Urothelium cell line (cell line): ENCODE measurements at regions not wholly inside any gene's neighbourhood (a gene's known extent, or its start where the extent isn't known, plus 50 kb on each side); places are given as distances from the start of the nearest gene placed in this dataset.

ENCODE experiments used
- DNase-seq: peaks from one replicate; pipeline ENCODE4 v3.0.0; 2011; ENCODE audit warnings: low spot score, mixed read lengths
- FAIRE-seq: peaks from 2 replicates; lab custom pipeline; 2011; peaks lifted over from hg19 to GRCh38; lab: Jason Lieb, UNC

- FAIRE-seq (no peak), DNase-seq (no peak)
Measured at GRCh38 chr4:52269761-52270160, 218.7 kb downstream of the SPATA18 start.

DNA sequence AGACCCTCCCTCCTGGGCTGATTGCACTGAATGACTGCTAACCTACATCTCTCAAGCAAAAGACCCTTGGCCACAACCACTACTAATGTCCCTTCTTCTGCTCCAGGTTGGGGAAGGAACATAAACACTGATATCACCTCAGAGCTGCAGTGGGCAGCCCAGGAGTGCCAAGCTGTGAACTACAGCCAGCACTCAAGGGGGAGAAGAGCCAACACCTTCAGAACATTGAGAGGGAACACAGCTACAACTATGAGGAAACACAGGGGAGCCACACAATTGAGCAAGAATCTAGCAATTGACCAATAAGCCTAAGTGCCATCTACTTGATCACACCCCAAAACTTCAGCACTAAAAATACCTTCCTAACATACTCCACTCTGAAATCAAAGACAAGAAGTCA, 222.8 kb downstream of the SPATA18 start:
- DNase-seq (no peak), FAIRE-seq (no peak)

- FAIRE-seq = no peak
- no peak for DNase-seq
Measured at GRCh38 chr4:52288212-52288855, 237.2 kb downstream of the SPATA18 start.

DNA sequence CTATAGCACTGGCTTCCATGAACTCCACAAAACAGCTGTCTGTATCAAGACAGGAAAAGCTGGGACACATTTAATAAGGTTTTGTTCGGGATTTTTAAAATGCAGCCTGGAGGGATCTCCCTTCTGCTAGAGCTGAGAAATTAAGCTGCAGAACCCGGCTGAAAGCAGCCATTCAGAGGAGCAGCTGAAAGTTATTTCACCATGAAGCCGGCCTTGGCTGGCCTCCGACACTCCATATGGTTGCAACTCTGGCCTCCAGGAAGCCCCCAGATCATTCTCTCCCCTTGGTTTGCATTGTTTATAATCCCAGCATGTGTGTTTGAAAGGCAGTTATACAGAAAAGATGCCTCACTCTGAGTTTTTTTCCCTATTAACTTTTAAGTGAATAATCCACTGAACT, 239.4 kb downstream of the SPATA18 start:
- FAIRE-seq = no peak
- DNase-seq = no peak

DNA sequence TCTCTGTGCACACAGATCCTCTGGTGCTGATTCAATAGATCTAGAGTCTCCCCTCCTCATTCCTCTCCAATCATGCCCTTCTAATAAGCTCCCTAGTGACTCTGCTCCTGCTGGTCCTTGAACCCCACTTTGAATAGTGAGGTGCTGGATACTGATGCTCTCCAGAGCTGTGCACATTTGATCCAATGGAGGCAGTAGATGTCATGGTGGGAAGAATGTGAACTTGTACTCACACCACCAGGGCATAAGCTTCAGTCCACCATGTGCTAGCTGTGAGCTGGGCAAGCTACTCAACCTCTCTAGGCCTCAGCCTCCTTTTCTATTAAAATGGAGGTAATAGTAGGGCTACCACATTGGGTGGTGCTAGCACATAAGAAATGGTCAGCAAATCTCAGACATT, 241.1 kb downstream of the SPATA18 start:
- no peak for DNase-seq
- peak; percentile 13 for FAIRE-seq

DNA sequence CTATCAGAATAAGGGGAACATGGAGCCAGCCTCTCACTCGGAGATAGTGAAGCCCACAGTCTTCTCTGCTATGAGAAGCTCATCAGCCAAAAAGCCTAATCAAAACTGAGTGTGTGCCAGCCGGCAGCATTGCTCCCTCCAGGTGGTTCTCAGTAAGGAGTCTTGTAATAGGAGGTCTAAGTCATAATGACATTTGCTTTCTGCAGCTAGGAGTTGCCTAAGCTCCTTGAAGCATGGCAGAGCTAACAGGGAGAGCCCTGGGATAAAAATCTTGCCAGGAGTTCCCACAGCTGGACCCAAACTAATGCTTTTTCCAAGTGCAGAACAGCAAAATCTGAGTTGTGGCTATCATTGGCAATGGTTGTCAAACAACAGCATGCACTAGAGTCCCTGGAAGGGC, 245.2 kb downstream of the SPATA18 start:
- no peak for DNase-seq
- no peak for FAIRE-seq

- DNase-seq (no peak), FAIRE-seq (no peak)
Measured at GRCh38 chr4:52298444-52298843, 247.3 kb downstream of the SPATA18 start.

- DNase-seq = no peak
- FAIRE-seq = no peak
Measured at GRCh38 chr4:52299120-52299519, 248.0 kb downstream of the SPATA18 start.

DNA sequence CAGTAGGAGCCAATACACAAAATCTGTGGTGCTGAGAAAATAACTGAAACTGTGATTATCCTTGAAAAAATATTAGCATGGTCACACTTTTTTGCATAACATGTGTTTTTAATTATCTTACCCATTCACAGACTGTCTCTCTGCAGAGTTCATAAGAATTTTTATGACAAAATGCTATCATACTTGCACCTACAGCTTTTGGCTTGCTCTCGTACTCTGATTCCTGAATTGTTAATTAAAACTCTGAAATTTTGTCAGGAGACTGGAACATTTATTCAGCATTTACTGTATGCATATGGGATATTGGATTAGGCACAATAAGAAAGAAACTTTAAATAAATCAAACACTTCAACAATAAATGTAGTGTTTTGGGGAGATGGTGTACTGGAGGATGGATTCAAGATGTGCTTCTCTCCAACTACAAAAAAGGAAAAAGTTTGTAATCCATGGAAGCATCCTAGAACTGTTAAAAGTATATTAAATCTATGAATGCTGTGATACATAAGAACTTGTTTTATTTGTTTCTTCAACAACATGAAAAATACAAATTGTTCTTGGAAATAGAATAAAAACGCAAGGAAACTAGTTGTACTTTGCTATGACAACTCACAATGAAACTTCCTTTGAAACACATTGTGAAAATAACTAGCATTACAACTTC, 260.5 kb downstream of the SPATA18 start:
- FAIRE-seq = no peak
- no peak for DNase-seq

- DNase-seq (no peak), FAIRE-seq (no peak)
Measured at GRCh38 chr4:52312722-52313121, 261.6 kb downstream of the SPATA18 start.

DNA sequence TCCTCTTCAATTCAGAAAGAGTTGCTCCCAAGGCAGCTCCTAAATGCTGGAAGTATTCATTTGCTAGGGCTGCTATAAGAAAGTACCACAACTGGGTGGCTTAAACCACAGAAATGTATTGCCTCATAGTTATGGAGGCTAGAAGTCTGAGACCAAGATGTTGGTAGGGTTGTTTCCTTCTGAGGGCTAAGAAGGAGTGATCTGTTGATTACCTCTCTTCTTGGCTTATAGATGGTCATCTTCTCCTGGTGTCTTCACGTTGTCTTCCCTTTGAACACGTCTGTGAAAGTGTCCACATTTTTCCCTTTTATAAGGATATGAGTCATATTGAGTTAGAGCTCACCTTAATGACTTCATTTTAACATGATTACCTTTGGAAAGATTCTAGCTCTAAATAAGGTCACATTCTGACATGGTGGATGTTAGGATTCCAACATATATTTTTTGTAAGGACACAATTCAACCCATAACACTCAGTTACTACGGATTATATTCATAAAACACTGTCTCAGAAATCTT, 266.3 kb downstream of the SPATA18 start:
- DNase-seq (no peak), FAIRE-seq (peak; percentile 30)

DNA sequence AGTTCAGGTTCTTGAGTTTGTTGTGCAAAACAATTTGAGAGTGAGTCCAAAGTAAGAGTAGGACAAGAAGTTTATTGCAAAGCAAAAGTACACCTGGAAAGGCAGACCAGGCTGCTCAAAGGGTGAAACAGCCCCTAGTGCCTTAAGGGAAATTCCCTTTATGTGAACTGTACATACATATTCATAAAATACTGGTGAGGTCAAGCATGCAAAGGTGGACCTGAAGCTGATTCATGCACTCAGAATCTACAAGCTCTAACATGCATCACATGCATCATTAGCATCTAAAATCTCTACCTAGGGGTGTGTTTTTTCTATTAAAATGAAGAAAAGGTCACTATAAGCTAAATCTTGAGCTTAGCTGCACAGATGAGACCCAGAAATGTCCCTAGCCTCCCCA, 266.9 kb downstream of the SPATA18 start:
- DNase-seq (no peak), FAIRE-seq (no peak)

DNA sequence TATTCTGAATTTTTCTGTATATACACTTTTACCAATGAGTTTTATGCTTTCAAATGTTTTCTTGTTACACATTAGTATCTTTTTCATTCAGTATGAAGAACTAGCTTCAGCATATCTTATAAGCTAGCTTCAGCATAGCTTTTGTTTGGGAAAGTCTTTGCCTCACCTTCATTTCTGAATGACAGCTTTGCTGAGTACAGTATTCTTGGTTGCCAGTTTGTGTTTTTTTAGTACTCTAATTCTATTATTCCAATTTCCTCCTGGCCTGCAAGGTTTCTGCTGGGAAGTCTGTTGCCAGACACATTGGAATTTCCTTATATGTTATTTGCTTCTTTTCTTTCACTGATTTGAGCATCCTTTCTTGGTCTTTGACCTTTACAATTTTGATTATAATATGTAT, 278.8 kb downstream of the SPATA18 start:
- no peak for DNase-seq
- FAIRE-seq = no peak

DNA sequence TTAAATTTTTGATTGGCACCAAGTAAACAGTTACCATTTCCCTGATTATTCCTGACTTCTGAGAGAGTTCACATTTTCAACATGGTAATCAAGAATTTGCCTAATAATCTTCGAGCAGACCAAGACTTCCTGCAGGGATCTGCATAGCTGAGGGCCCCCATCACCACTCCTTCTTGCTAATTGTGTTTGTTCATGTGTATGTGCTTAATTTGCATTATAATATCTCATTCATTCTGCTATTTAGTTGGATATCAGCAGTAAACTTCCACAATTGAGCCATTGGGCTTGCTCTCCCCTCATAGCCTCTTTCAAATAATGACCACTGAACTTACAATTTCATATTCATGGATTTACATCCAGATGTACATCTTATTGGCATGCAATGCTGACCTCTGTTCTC, 292.5 kb downstream of the SPATA18 start:
- no peak for DNase-seq
- no peak for FAIRE-seq

DNA sequence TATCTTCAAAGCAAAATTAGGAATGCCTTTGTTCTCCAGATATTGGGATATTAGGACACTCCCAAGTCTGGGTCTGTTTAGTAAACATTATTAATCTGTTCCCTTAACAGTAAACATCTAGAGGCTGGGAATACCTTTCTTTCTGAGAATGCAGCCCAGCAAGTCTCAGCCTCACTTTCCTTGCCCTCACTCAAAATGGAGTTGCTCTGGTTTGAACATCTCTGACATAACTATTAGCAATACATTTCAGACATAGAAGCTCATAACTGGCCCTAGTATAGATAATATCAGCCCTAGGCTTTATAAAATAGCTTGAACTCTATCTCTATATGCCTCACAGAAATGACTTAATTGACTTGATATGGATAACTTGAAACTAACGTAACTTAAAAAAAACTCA, 299.8 kb downstream of the SPATA18 start:
- FAIRE-seq (peak; percentile 9), DNase-seq (no peak)

- FAIRE-seq (no peak), DNase-seq (no peak)
Measured at GRCh38 chr4:52358366-52358765, 300.7 kb downstream of the USP46 start.

- DNase-seq (no peak), FAIRE-seq (no peak)
Measured at GRCh38 chr4:52358883-52359321, 300.2 kb downstream of the USP46 start.

DNA sequence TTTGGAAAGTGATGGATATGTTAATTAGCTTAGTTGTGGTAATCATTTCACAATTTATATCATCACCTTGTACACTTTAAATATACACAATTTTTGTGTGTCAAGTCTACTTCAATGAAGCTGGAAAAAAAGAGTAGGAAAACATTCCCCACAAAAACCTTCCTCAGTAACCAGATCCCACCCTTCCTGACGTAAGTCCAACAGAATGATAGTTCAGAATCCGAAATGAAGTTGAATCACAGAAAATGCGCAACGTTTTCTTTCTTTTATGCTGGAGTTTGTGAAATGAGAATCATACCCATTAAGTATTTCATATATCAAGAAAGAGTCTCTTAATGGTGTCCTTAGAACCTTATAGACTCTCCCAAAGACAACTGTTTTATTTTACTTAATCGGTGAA, 292.9 kb downstream of the USP46 start:
- no peak for FAIRE-seq
- DNase-seq = no peak

- no peak for DNase-seq
- no peak for FAIRE-seq
Measured at GRCh38 chr4:52366621-52367020, 292.5 kb downstream of the USP46 start.

DNA sequence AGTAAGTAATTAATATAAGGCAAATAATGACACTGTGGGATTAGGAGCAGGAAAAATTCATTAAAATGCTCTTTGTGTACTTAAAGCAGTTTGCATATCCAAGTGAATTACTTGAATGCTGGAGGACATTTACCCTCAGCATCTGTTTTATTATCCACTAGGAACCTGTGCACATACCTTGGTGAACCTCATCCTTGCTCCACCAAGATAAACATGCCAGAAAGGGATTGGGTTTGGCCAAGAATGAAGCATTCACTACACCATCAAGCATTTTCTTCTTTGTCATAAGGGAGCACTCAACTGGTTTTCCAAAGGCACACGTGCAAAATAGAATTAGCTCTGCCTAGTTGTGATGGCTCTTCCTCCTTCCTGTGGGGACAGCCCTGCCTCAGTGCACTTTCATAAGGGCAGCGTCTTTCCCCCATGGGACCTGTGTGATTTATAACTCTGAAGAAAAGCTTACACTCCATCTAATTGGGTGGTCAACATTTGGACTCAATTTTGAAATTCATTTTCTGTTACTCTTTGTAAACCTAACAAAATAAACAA, 291.7 kb downstream of the USP46 start:
- DNase-seq = no peak
- peak; percentile 9 for FAIRE-seq

DNA sequence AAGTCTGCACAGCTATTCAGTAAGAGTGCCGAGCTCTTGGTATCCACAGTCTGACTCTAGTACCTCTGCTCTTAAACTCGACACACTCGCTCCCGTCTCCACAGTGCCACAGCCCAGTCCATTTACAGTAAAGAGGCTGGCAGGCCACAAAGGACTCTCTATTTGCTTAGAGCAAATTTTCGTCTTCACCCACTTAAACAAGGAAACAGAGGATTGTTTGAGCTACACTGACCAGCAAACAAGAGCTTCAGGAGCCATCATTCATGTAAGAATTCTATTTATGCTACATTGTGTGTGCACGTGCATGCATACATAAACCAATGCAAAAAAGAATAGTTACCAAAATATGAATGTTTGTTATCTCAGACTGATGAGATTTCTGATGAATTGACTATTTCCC, 290.2 kb downstream of the USP46 start:
- FAIRE-seq = no peak

DNA sequence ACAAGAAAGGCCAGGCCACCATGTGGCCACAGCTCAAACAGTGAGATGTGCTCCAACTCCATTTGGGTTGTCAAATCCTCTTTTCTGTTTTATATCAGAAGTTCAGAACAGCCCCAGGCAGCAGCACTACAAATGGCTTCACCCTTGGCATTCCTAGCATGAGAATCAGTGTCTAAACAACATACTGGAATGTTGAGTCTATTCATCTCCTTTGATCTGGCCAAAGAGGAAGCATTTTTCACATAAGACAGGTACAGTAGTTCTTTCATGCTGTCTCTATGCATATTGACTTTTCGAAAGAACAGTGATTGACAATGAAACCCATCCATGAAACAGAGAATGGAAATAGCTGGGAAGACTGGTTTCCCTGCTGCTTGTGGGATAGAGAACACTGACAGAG, 289.5 kb downstream of the USP46 start:
- FAIRE-seq (no peak), DNase-seq (no peak)

More for the DNA sequence above, 290.2 kb downstream of the USP46 start:
- DNase-seq = no peak
